Caco-2 (cell line): ENCODE measurements at regions not wholly inside any gene's neighbourhood (a gene's known extent, or its start where the extent isn't known, plus 50 kb on each side); places are given as distances from the start of the nearest gene placed in this dataset.

Experiments
- BruUV-seq: library from RNA; stranded (reverse); fragments of 400-500 nt; replicated peaks from 2 replicates; lab custom pipeline; 2021; lab: Mats Ljungman, UMichigan
- CTCF ChIA-PET: fragments of 300-600 bp; sonication (Branson Sonifier 250); formaldehyde crosslinking; loops from one replicate; lab custom pipeline; 2022; ENCODE audit warnings: antibody characterized with exemption; lab: Charles Lee
- POLR2A ChIA-PET: fragments of 300-600 bp; sonication (Branson Sonifier 250); formaldehyde crosslinking; loops from one replicate; lab custom pipeline; 2022; ENCODE audit warnings: antibody characterized with exemption; lab: Charles Lee
- DNase-seq, 2 experiments: peaks; one replicate each; pipeline versions ENCODE4 v3.0.0 to v3.0.0-alpha.2; 2020 to 2022
- H3K27me3 ChIP-seq: replicated peaks from 2 replicates; pipeline ENCODE4 v1.6.0; 2011; ENCODE audit warnings: low read length; ENCODE audit not compliant: control insufficient read depth, insufficient read depth
- H3K36me3 ChIP-seq: 2 replicates; pipeline ENCODE4 v1.5.1; 2011; ENCODE audit warnings: low read length; ENCODE audit not compliant: control insufficient read depth, insufficient read depth
- H3K4me1 ChIP-seq: fragments of 250-450 bp; sonication (Bioruptor Pico); 2 replicates; pipeline ENCODE4 v1.5.1; 2020; ENCODE audit warnings: mild to moderate bottlenecking
- H3K4me3 ChIP-seq: 2 replicates; pipeline ENCODE4 v1.5.1; 2011; ENCODE audit warnings: low read depth, mild to moderate bottlenecking, control low read depth, low read length
- H3K9me3 ChIP-seq: fragments of 250-450 bp; sonication (Bioruptor Pico); 2 replicates; pipeline ENCODE4 v1.5.1; 2020; ENCODE audit warnings: mild to moderate bottlenecking, moderate library complexity
- H3K27ac Mint-ChIP-seq: one replicate; pipeline ENCODE4 v1.8.0; 2022; ENCODE audit warnings: mixed read lengths; ENCODE audit not compliant: unreplicated experiment
- H3K27me3 Mint-ChIP-seq: one replicate; pipeline ENCODE4 v1.8.0; 2022; ENCODE audit warnings: mixed read lengths; ENCODE audit not compliant: insufficient read depth, unreplicated experiment
- H3K36me3 Mint-ChIP-seq: one replicate; pipeline ENCODE4 v1.8.0; 2022; ENCODE audit warnings: mild to moderate bottlenecking, mixed read lengths; ENCODE audit not compliant: insufficient read depth, unreplicated experiment
- H3K4me1 Mint-ChIP-seq: one replicate; pipeline ENCODE4 v1.8.0; 2022; ENCODE audit warnings: low read depth, mixed read lengths; ENCODE audit not compliant: unreplicated experiment
- H3K4me3 Mint-ChIP-seq: one replicate; pipeline ENCODE4 v1.8.0; 2022; ENCODE audit warnings: mild to moderate bottlenecking, moderate library complexity, mixed read lengths; ENCODE audit not compliant: unreplicated experiment
- H3K9me3 Mint-ChIP-seq: one replicate; pipeline ENCODE4 v1.8.0; 2022; ENCODE audit warnings: mixed read lengths; ENCODE audit not compliant: unreplicated experiment
- CTCF ChIP-seq, 2 experiments: fragments of 200-600 bp in 1 of 2; IDR thresholded peaks; 1 replicate in 1 of 2; 2 replicates in 1 of 2; pipeline versions ENCODE4 v1.5.1 to v1.8.0; 2011 to 2022; ENCODE audit warnings: antibody characterized with exemption in 1 of 2, control low read depth in 1 of 2, inconsistent platforms in 1 of 2, low read depth in 1 of 2, low read length in 1 of 2, mild to moderate bottlenecking in 1 of 2, moderate library complexity in 1 of 2; ENCODE audit not compliant: insufficient read depth in 1 of 2, severe bottlenecking in 1 of 2, unreplicated experiment in 1 of 2
- intact Hi-C: fragments of 100-400 bp; cut with micrococcal nuclease; formaldehyde crosslinking; loops from one replicate; pipeline ENCODE4 v1.10.0; 2022; ENCODE audit not compliant: unreplicated experiment

DNA sequence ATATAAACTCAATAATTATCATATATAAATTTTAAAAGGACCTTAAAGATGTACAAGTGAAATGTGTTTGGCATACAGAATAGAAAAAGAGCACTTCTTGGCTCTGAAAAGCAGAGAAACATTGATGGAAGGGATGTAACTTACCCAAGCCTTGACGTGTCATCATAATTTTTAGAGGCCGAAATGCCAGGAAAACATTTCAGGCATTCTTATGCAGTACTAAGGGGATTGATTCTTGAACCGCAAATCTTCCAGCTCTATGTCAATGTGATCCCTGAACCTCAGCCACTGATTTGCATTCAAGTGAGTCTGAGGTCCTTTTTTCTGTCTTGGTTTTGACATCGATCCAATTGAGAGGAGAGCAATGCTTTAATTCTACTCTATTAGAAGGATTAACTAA is 97.8 kb downstream of the CLDN1 start:
- POLR2A ChIA-PET, result no interaction called here
- no peaks in the 10 kb centered on the region for H3K27me3 Mint-ChIP-seq
- no peaks in the 10 kb centered on the region for H3K27me3 ChIP-seq

GRCh38 chr3:190222916-190223315 is 99.3 kb downstream of the CLDN1 start:
- CTCF ChIA-PET, result interaction anchor here (3.7 kb wide), 1 partner anchor 100 kb away, joined by 28 read pairs; the partner anchor contains the start of gene CLDN1
- no peak for DNase-seq
- H3K27ac Mint-ChIP-seq, result no peak overlapping the region
- H3K9me3 ChIP-seq, result no peaks in the 10 kb centered on the region
- no peaks in the 10 kb centered on the region for H3K9me3 Mint-ChIP-seq
- no TSS peak for BruUV-seq
- intact Hi-C loops, result loop anchor here (10.0 kb wide), 1 partner anchor 472 kb away; no protein-coding TSS in a partner anchor
- no peaks in the 10 kb centered on the region for H3K4me1 ChIP-seq
- no peaks in the 10 kb centered on the region for H3K36me3 ChIP-seq
- H3K4me3 Mint-ChIP-seq, result no peak overlapping the region
- no peaks in the 10 kb centered on the region for H3K27me3 Mint-ChIP-seq
- peaks cover 7% of the 10 kb centered on the region for H3K4me1 Mint-ChIP-seq
- H3K4me3 ChIP-seq, result no peak overlapping the region
- no peak for TF ChIP-seq CTCF (IDR thresholded peaks at IDR 0.05; ENCODE audit: insufficient read depth in 1 of 2, low read depth in 1 of 2, low read length in 1 of 2, severe bottlenecking in 1 of 2, unreplicated experiment in 1 of 2)
- POLR2A ChIA-PET, result no interaction called here
- H3K36me3 Mint-ChIP-seq, result no peaks in the 10 kb centered on the region
- no peaks in the 10 kb centered on the region for H3K27me3 ChIP-seq

More for the DNA sequence above, 97.8 kb downstream of the CLDN1 start:
- no peak for TF ChIP-seq CTCF (IDR thresholded peaks at IDR 0.05; ENCODE audit: insufficient read depth in 1 of 2, low read depth in 1 of 2, low read length in 1 of 2, severe bottlenecking in 1 of 2, unreplicated experiment in 1 of 2)
- Mint-ChIP-seq H3K4me3 (no peak overlapping the region), H3K9me3 (no peaks in the 10 kb centered on the region), H3K36me3 (no peaks in the 10 kb centered on the region), H3K27ac (no peak overlapping the region), H3K4me1 (peaks cover 7% of the 10 kb centered on the region)
- no peaks in the 10 kb centered on the region for H3K9me3 ChIP-seq
- no peaks in the 10 kb centered on the region for H3K4me1 ChIP-seq
- BruUV-seq, result no TSS peak
- CTCF ChIA-PET, result interaction anchor here (0.6 to 3.7 kb wide), 3 partner anchors 13 to 160 kb away, joined by 3 to 28 read pairs (median 5); partner anchors contain the start of gene CLDN1
- no peak for DNase-seq
- no peak overlapping the region for H3K4me3 ChIP-seq
- intact Hi-C loops, result loop anchor here (10.0 kb wide), 1 partner anchor 470 kb away; no protein-coding TSS in a partner anchor
- H3K36me3 ChIP-seq, result no peaks in the 10 kb centered on the region

DNA sequence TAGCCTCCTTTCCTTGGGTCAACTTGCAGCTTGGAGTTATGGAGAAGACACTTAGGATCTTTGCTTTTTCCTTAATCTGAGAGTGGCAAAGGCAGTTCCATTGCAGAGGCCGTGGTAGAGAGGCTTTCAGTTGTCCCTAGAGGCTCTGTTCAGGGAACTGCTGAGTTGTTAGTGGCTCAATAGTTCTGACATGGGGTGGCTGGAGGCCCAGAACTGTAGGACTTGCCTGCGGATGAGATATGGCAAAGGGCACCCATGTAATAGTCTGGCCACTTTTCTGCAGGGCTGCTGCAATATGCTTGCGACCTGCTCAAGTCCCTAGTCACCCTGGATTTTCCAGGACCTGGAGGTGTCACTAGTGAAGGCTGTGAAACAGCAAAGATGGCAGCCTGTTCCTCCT is 99.9 kb downstream of the CLDN1 start:
- Histone ChIP-seq H3K9me3 (no peaks in the 10 kb centered on the region), H3K36me3 (no peaks in the 10 kb centered on the region), H3K4me1 (no peaks in the 10 kb centered on the region), H3K4me3 (no peak overlapping the region), H3K27me3 (no peaks in the 10 kb centered on the region)
- Mint-ChIP-seq H3K4me1 (peaks cover 7% of the 10 kb centered on the region), H3K27me3 (no peaks in the 10 kb centered on the region), H3K9me3 (no peaks in the 10 kb centered on the region), H3K36me3 (no peaks in the 10 kb centered on the region), H3K4me3 (no peak overlapping the region), H3K27ac (no peak overlapping the region)
- intact Hi-C loops, result loop anchor here (10.0 kb wide), 1 partner anchor 472 kb away; no protein-coding TSS in a partner anchor
- no TSS peak for BruUV-seq
- no peak for TF ChIP-seq CTCF (IDR thresholded peaks at IDR 0.05; ENCODE audit: insufficient read depth in 1 of 2, low read depth in 1 of 2, low read length in 1 of 2, severe bottlenecking in 1 of 2, unreplicated experiment in 1 of 2)
- CTCF ChIA-PET, result no interaction called here
- DNase-seq, result no peak
- POLR2A ChIA-PET, result no interaction called here
